Neural cell (in vitro differentiated cells): ENCODE measurements at regions not wholly inside any gene's neighbourhood (a gene's known extent, or its start where the extent isn't known, plus 50 kb on each side); places are given as distances from the start of the nearest gene placed in this dataset.

Experiments used
- H2AFZ ChIP-seq: fragments of 200-600, 300-800 bp; sonication (generic), shearing (Covaris generic); 2 replicates; pipeline ENCODE4 v1.6.0; 2014; ENCODE audit warnings: low read depth, mild to moderate bottlenecking, antibody characterized with exemption, low read length, moderate library complexity
- H3F3A ChIP-seq: fragments of 200-600 bp; shearing (Covaris generic); 2 replicates; pipeline ENCODE4 v1.6.1; 2016; ENCODE audit warnings: mild to moderate bottlenecking, moderate library complexity, mixed read lengths, antibody characterized with exemption, low read length; ENCODE audit not compliant: insufficient read depth, poor library complexity, severe bottlenecking
- H3K27ac ChIP-seq: fragments of 200-600, 300-800 bp; sonication (generic), shearing (Covaris generic); 2 replicates; pipeline ENCODE4 v1.5.1; 2014; ENCODE audit warnings: mild to moderate bottlenecking, low read length, moderate library complexity
- H3K27me3 ChIP-seq: fragments of 300-800, 200-600 bp; sonication (generic), shearing (Covaris generic); 2 replicates; pipeline ENCODE4 v1.6.0; 2014; ENCODE audit warnings: mild to moderate bottlenecking, low read depth, low read length, moderate library complexity; ENCODE audit not compliant: insufficient read depth
- H3K36me3 ChIP-seq: fragments of 300-800, 200-600 bp; sonication (generic), shearing (Covaris generic); 2 replicates; pipeline ENCODE4 v1.5.1; 2014; ENCODE audit warnings: mild to moderate bottlenecking, antibody characterized with exemption, low read length, moderate library complexity; ENCODE audit not compliant: insufficient read depth
- H3K4me2 ChIP-seq: fragments of 300-800, 200-600 bp; sonication (generic), shearing (Covaris generic); 2 replicates; pipeline ENCODE4 v1.6.0; 2014; ENCODE audit warnings: mild to moderate bottlenecking, low read length
- H3K4me3 ChIP-seq: fragments of 300-800, 200-600 bp; sonication (generic), shearing (Covaris generic); 2 replicates; pipeline ENCODE4 v1.5.1; 2014; ENCODE audit warnings: mild to moderate bottlenecking, low read length, moderate library complexity
- H3K79me2 ChIP-seq: fragments of 200-600 bp; shearing (Covaris generic); replicated peaks from 2 replicates; pipeline ENCODE4 v1.6.0; 2014; ENCODE audit warnings: mild to moderate bottlenecking, low read length, moderate library complexity; ENCODE audit not compliant: insufficient read depth
- H3K9ac ChIP-seq: fragments of 300-800, 200-600 bp; sonication (generic), shearing (Covaris generic); 2 replicates; pipeline ENCODE4 v1.6.1; 2016; ENCODE audit warnings: mild to moderate bottlenecking, low read length, mixed read lengths
- H3K9me2 ChIP-seq: fragments of 200-600 bp; shearing (Covaris generic); 2 replicates; pipeline ENCODE4 v1.6.1; 2016; ENCODE audit warnings: mild to moderate bottlenecking, low read length, mixed read lengths; ENCODE audit not compliant: insufficient read depth
- H3K9me3 ChIP-seq: fragments of 200-600, 300-800 bp; sonication (generic), shearing (Covaris generic); 2 replicates; pipeline ENCODE4 v1.6.1; 2016; ENCODE audit warnings: mild to moderate bottlenecking, mixed run types, low read length, moderate library complexity, mixed read lengths
- H4K20me1 ChIP-seq: fragments of 200-600 bp; shearing (Covaris generic); 2 replicates; pipeline ENCODE4 v1.6.1; 2016; ENCODE audit warnings: mild to moderate bottlenecking, mixed run types; ENCODE audit not compliant: insufficient read depth
- CTCF ChIP-seq: fragments of 450-650 bp; IDR thresholded peaks from 2 replicates; pipeline ENCODE4 v1.5.1; 2014; ENCODE audit warnings: antibody characterized with exemption, mild to moderate bottlenecking, moderate library complexity; ENCODE audit not compliant: poor library complexity, severe bottlenecking
- EZH2 ChIP-seq: fragments of 200-600, 300-800 bp; shearing (Covaris generic), sonication (generic); IDR thresholded peaks from 2 replicates; pipeline ENCODE4 v1.6.1; 2014; ENCODE audit warnings: antibody characterized with exemption, low read length, borderline replicate concordance, mild to moderate bottlenecking; ENCODE audit not compliant: insufficient read depth, poor library complexity, severe bottlenecking
- MXI1 ChIP-seq: fragments of 450-650 bp; conservative IDR thresholded peaks from 2 replicates; pipeline ENCODE4 v1.6.1; 2014; ENCODE audit warnings: antibody characterized with exemption, mild to moderate bottlenecking; ENCODE audit not compliant: poor library complexity, severe bottlenecking
- POLR2AphosphoS5 ChIP-seq: IDR thresholded peaks from 2 replicates; pipeline ENCODE4 v1.6.1; 2012
- RAD21 ChIP-seq: fragments of 450-650 bp; conservative IDR thresholded peaks from 2 replicates; pipeline ENCODE4 v1.6.1; 2014; ENCODE audit warnings: antibody characterized with exemption, mild to moderate bottlenecking, moderate library complexity
- REST ChIP-seq: IDR thresholded peaks from 2 replicates; pipeline ENCODE4 v1.6.1; 2012; ENCODE audit warnings: borderline replicate concordance
- SMC3 ChIP-seq: fragments of 450-650 bp; conservative IDR thresholded peaks from 2 replicates; pipeline ENCODE4 v1.6.1; 2014; ENCODE audit warnings: antibody characterized with exemption, mild to moderate bottlenecking, moderate library complexity; ENCODE audit not compliant: poor library complexity
- TAF1 ChIP-seq: IDR thresholded peaks from 2 replicates; pipeline ENCODE4 v1.6.1; 2012; ENCODE audit warnings: low read depth

- Histone ChIP-seq H3K9me3 (no peaks in the 10 kb centered on the region), H3K9me2 (no peaks in the 10 kb centered on the region), H3F3A (no peaks in the 10 kb centered on the region), H4K20me1 (no peaks in the 10 kb centered on the region), H3K4me2 (no peak overlapping the region), H3K36me3 (no peaks in the 10 kb centered on the region), H2AFZ (no peak overlapping the region), H3K27ac (no peak overlapping the region), H3K9ac (no peak overlapping the region), H3K79me2 (no peaks in the 10 kb centered on the region), H3K4me3 (no peak overlapping the region), H3K27me3 (no peaks in the 10 kb centered on the region)
- TF ChIP-seq TAF1 (no peak), EZH2 (no peak), REST (no peak), CTCF (no peak)
Observed at GRCh38 chr2:160838691-160839090, 321.5 kb upstream of the TANK start.

- no peaks in the 10 kb centered on the region for H4K20me1 ChIP-seq
- H3K9me2 ChIP-seq: no peaks in the 10 kb centered on the region
- H3K79me2 ChIP-seq: no peaks in the 10 kb centered on the region
- H3K27me3 ChIP-seq: no peaks in the 10 kb centered on the region
- H3K4me3 ChIP-seq: no peak overlapping the region
- H3K36me3 ChIP-seq: no peaks in the 10 kb centered on the region
- no peak for TF ChIP-seq POLR2AphosphoS5
- no peak for TF ChIP-seq MXI1
- TF ChIP-seq EZH2: no peak
- TF ChIP-seq TAF1: no peak
- no peak for TF ChIP-seq REST
- TF ChIP-seq CTCF: no peak
- TF ChIP-seq RAD21: no peak
- no peak for TF ChIP-seq SMC3
- H3K4me2 ChIP-seq: no peak overlapping the region
- no peak overlapping the region for H3K27ac ChIP-seq
- no peaks in the 10 kb centered on the region for H3F3A ChIP-seq
- H3K9me3 ChIP-seq: no peaks in the 10 kb centered on the region
- no peak overlapping the region for H3K9ac ChIP-seq
- H2AFZ ChIP-seq: no peak overlapping the region
Observed at GRCh38 chr2:160842286-160842685, 317.9 kb upstream of the TANK start.
